ENCODE measurements at regions not wholly inside any gene's neighbourhood (a gene's known extent, or its start where the extent isn't known, plus 50 kb on each side); places are given as distances from the start of the nearest gene placed in this dataset.

- FAIRE-seq (no peak), ATAC-seq (no peak), DNase-seq (ENCODE audit: low read depth in 1 of 2, low spot score in 1 of 2) (no peak)
- H3K27ac ChIP-seq: no peak overlapping the region
- POLR2A ChIA-PET: no interaction called here
- no peaks in the 10 kb centered on the region for H3K4me1 ChIP-seq
- no peak overlapping the region for H3K4me3 ChIP-seq
- CTCF ChIA-PET: no interaction called here
- no peak overlapping the region for H3K4me2 ChIP-seq
- TF ChIP-seq JUNB (IDR thresholded peaks at IDR 0.05) (no peak), JUN (IDR thresholded peaks at IDR 0.05) (no peak), ELK1 (IDR thresholded peaks at IDR 0.05; ENCODE audit: low read depth, low read length) (no peak), FOXS1 (CRISPR knock-in tag; IDR thresholded peaks at IDR 0.05) (no peak), FOSL2 (IDR thresholded peaks at IDR 0.05) (no peak), FOSL2 (CRISPR knock-in tag; IDR thresholded peaks at IDR 0.05) (no peak), HEYL (CRISPR knock-in tag; IDR thresholded peaks at IDR 0.05) (no peak), HES2 (IDR thresholded peaks at IDR 0.05) (no peak), PHF8 (IDR thresholded peaks at IDR 0.05; ENCODE audit: borderline replicate concordance, low read depth) (no peak), KDM1A (IDR thresholded peaks at IDR 0.05; ENCODE audit: low read depth) (no peak), RARB (CRISPR knock-in tag; IDR thresholded peaks at IDR 0.05) (no peak), USF2 (IDR thresholded peaks at IDR 0.05) (no peak), RNF2 (IDR thresholded peaks at IDR 0.05; ENCODE audit: borderline replicate concordance, low read depth) (no peak), CBX2 (IDR thresholded peaks at IDR 0.05; ENCODE audit: borderline replicate concordance, low read depth) (no peak), CHD2 (IDR thresholded peaks at IDR 0.05; ENCODE audit: low read length, partially characterized antibody) (no peak), PBX3 (IDR thresholded peaks at IDR 0.05) (no peak), KDM5A (IDR thresholded peaks at IDR 0.05) (no peak), HMGXB4 (CRISPR knock-in tag; IDR thresholded peaks at IDR 0.05; ENCODE audit: borderline replicate concordance) (no peak), CBX8 (IDR thresholded peaks at IDR 0.05) (no peak)
- H3K9me3 ChIP-seq: no peaks in the 10 kb centered on the region
Measured at GRCh38 chr2:223282221-223282620, 230.2 kb downstream of the KCNE4 start.

GRCh38 chr2:223283329-223283728 is 231.3 kb downstream of the KCNE4 start:
- WGBS (ENCODE audit: missing lambda C conversion rate): 30% methylated on average over 2 of the region's 2 CpGs

More at GRCh38 chr2:223283329-223283728, 231.3 kb downstream of the KCNE4 start:
- no peak overlapping the region for H3K27ac ChIP-seq
- POLR2A ChIA-PET: no interaction called here
- FAIRE-seq (no peak), DNase-seq (ENCODE audit: low read depth in 1 of 2, low spot score in 1 of 2) (no peak), ATAC-seq (no peak)
- CTCF ChIA-PET: interaction anchor here (0.7 to 1.2 kb wide), 3 partner anchors 9 to 663 kb away, joined by 3 read pairs; no protein-coding TSS in a partner anchor
- H3K4me1 ChIP-seq: no peaks in the 10 kb centered on the region
- H3K4me2 ChIP-seq: no peak overlapping the region
- H3K9me3 ChIP-seq: no peaks in the 10 kb centered on the region
- H3K4me3 ChIP-seq: no peak overlapping the region
- TF ChIP-seq ZSCAN20 (CRISPR knock-in tag; IDR thresholded peaks at IDR 0.05) (no peak), EHMT2 (IDR thresholded peaks at IDR 0.05; ENCODE audit: low read depth) (0 out of 2 replicates have a peak, but pooled peaks have one; percentile 24), JUN (IDR thresholded peaks at IDR 0.05) (no peak), MAFK (IDR thresholded peaks at IDR 0.05; ENCODE audit: partially characterized antibody) (no peak), RAD21 (conservative IDR thresholded peaks at IDR 0.05 in 1 of 2, IDR thresholded peaks at IDR 0.05 in 1 of 2) (no peak), FOSB (CRISPR knock-in tag; IDR thresholded peaks at IDR 0.05) (no peak)

All from A549 (cell line).